ENCODE measurements at regions not wholly inside any gene's neighbourhood (a gene's known extent, or its start where the extent isn't known, plus 50 kb on each side); places are given as distances from the start of the nearest gene placed in this dataset.

DNA sequence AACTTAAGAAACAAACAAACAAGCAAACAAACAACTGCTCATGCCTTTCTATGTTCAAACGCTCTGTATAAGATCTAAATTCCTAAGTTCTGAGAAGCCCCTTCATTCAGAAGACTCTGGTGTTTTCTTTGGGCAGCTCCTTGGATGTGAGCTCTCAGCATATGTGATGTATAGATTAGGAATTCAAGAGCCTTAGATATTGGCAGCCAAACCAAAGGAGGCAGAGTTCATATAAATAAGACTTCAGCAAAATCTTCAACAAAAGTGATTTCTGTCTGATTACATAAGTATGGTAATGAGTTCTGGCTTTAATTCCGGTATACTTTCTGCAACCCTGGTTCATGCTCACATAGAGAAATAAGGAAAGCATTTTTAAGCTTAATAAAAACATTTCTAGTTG is 145.6 kb downstream of the DYRK2 start:
- TF ChIP-seq POLR2A (IDR thresholded peaks at IDR 0.05; ENCODE audit: extremely low read depth, insufficient read length) (no peak), MYC (IDR thresholded peaks at IDR 0.05; ENCODE audit: low read depth, low read length) (no peak)
- TF ChIP-seq, protein P1, sequence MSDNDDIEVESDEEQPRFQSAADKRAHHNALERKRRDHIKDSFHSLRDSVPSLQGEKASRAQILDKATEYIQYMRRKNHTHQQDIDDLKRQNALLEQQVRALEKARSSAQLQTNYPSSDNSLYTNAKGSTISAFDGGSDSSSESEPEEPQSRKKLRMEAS (IDR thresholded peaks at IDR 0.05; ENCODE audit: low read depth, low read length), result no peak
- TF ChIP-seq, protein P2, sequence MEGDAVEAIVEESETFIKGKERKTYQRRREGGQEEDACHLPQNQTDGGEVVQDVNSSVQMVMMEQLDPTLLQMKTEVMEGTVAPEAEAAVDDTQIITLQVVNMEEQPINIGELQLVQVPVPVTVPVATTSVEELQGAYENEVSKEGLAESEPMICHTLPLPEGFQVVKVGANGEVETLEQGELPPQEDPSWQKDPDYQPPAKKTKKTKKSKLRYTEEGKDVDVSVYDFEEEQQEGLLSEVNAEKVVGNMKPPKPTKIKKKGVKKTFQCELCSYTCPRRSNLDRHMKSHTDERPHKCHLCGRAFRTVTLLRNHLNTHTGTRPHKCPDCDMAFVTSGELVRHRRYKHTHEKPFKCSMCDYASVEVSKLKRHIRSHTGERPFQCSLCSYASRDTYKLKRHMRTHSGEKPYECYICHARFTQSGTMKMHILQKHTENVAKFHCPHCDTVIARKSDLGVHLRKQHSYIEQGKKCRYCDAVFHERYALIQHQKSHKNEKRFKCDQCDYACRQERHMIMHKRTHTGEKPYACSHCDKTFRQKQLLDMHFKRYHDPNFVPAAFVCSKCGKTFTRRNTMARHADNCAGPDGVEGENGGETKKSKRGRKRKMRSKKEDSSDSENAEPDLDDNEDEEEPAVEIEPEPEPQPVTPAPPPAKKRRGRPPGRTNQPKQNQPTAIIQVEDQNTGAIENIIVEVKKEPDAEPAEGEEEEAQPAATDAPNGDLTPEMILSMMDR (IDR thresholded peaks at IDR 0.05; ENCODE audit: low read depth, low read length), result no peak
- no peak overlapping the region for H3K4me3 ChIP-seq (ENCODE audit: low read depth, low read length)
- no peak for DNase-seq (ENCODE audit: low read depth)

DNA sequence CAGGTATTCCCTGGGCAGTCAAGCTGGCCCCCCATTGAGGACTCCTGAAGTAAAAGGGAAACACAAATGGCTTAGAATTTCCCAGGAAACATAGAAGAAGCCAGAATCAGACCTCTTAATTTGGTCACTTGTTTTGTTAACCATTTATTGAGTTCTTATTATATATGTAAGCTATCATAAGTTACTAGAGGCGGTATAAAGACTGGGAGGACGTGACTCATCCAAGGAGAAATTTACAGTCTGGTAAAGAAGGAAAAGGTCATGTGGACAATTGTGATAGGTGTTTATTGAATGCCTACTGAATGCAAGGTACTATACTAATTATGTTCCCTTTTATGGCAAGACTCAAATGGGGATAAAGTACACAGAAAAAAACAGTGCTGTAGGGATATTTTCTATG is 146.7 kb downstream of the DYRK2 start:
- no peak overlapping the region for H3K4me3 ChIP-seq (ENCODE audit: low read depth, low read length)
- TF ChIP-seq MYC (IDR thresholded peaks at IDR 0.05; ENCODE audit: low read depth, low read length) (no peak), POLR2A (IDR thresholded peaks at IDR 0.05; ENCODE audit: extremely low read depth, insufficient read length) (no peak)
- TF ChIP-seq, protein P2 (IDR thresholded peaks at IDR 0.05; ENCODE audit: low read depth, low read length), result no peak
- TF ChIP-seq, protein P1 (IDR thresholded peaks at IDR 0.05; ENCODE audit: low read depth, low read length), result no peak
- no peak for DNase-seq (ENCODE audit: low read depth)

DNA sequence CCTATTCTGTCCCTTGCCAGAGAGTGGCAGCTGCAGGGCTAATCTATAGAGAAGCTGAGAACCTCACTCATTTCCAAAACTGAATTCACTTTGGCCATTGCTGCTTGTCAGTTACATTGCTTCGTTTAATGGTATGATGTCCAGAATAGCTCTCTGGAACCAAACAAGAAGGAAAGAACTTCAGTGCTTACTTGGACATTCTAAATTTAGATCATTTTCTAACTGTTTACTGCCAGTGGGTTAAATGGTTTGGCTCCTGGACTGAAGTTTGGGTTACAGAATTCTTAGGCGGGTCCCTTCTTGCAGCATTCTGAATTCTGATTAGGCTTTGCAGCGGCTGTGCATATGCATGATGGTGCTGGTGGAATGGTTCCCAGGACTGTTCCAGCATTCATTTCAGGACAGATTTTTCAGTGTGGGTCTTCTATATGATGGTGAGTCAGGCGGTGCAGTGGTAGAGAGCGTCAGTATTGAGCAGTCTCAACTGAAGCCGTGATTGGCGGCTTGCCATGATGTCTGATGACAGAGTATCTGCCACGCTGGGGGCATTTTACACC is 148.7 kb downstream of the DYRK2 start:
- no peak overlapping the region for H3K4me3 ChIP-seq (ENCODE audit: low read depth, low read length)
- no peak for DNase-seq (ENCODE audit: low read depth)
- TF ChIP-seq POLR2A (IDR thresholded peaks at IDR 0.05; ENCODE audit: extremely low read depth, insufficient read length) (no peak), MYC (IDR thresholded peaks at IDR 0.05; ENCODE audit: low read depth, low read length) (no peak)
- TF ChIP-seq, protein P1 (IDR thresholded peaks at IDR 0.05; ENCODE audit: low read depth, low read length), result no peak
- TF ChIP-seq, protein P2 (IDR thresholded peaks at IDR 0.05; ENCODE audit: low read depth, low read length), result no peak

DNA sequence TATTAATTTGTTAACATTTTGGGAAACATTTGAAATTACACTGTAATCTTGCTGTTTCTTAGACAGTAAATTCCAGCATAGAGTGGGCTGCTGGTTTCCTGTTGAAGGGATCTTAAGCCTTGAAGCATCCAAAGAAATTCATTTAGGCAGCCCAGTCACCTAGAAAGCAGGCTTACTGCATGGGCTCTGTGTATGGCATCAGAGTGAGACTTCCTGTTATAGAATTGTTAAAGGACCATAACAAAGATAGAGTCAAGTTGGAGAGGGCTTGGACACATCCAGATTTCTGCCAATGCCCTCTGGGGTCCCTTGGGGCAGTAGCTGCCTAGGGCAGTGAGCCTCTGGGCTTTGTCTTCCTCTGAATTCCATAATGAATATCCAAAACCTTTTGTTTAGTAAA is 149.2 kb downstream of the DYRK2 start:
- no peak for DNase-seq (ENCODE audit: low read depth)
- H3K4me3 ChIP-seq (ENCODE audit: low read depth, low read length), result no peak overlapping the region
- no peak for TF ChIP-seq MYC (IDR thresholded peaks at IDR 0.05; ENCODE audit: low read depth, low read length)
- TF ChIP-seq, protein P2 (IDR thresholded peaks at IDR 0.05; ENCODE audit: low read depth, low read length), result no peak
- TF ChIP-seq, protein P1 (IDR thresholded peaks at IDR 0.05; ENCODE audit: low read depth, low read length), result no peak
- TF ChIP-seq POLR2A (IDR thresholded peaks at IDR 0.05; ENCODE audit: extremely low read depth, insufficient read length), result no peak

DNA sequence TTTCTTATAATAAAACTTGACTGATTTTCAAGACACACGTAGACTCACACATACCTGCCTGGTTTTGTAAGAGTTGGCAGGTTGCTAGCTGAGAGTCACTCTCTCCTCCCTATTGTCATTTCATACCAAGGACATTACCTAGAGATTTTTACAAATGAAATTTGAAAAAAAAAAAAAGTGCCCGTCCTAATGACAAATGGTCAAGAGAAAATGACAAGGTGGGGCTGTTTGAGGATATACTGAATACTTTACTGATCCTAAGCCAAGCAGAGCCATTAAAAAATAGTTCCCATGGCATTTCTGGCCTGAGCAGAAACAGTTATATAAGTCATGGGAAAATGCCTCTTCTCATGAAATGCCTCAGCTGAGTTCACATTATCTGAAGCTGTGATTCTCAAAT is 150.2 kb downstream of the DYRK2 start:
- TF ChIP-seq, protein P1 (IDR thresholded peaks at IDR 0.05; ENCODE audit: low read depth, low read length), result no peak
- TF ChIP-seq MYC (IDR thresholded peaks at IDR 0.05; ENCODE audit: low read depth, low read length), result no peak
- TF ChIP-seq, protein P2 (IDR thresholded peaks at IDR 0.05; ENCODE audit: low read depth, low read length), result no peak
- TF ChIP-seq POLR2A (IDR thresholded peaks at IDR 0.05; ENCODE audit: extremely low read depth, insufficient read length), result no peak
- DNase-seq (ENCODE audit: low read depth), result no peak
- H3K4me3 ChIP-seq (ENCODE audit: low read depth, low read length), result no peak overlapping the region

Data from NB4 (cell line).